PC-3 (cell line): ENCODE measurements at regions not wholly inside any gene's neighbourhood (a gene's known extent, or its start where the extent isn't known, plus 50 kb on each side); places are given as distances from the start of the nearest gene placed in this dataset.

Source experiments
- ATAC-seq: fragments of 200-7000 bp; cut with Tn5 transposase; 2 replicates; pipeline ENCODE4 v1.9.1; 2020; ENCODE audit warnings: mild to moderate bottlenecking, moderate library complexity
- BruUV-seq: library from RNA; stranded (reverse); fragments of 400-500 nt; replicated peaks from 2 replicates; lab custom pipeline; 2021; lab: Mats Ljungman, UMichigan
- CTCF ChIA-PET: fragments of 300-600 bp; sonication (Branson Sonifier 250); formaldehyde crosslinking; loops from one replicate; lab custom pipeline; 2022; ENCODE audit warnings: antibody characterized with exemption; lab: Charles Lee
- POLR2A ChIA-PET: fragments of 300-600 bp; sonication (Branson Sonifier 250); formaldehyde crosslinking; loops from one replicate; lab custom pipeline; 2022; ENCODE audit warnings: antibody characterized with exemption; ENCODE audit not compliant: unreplicated experiment; lab: Charles Lee
- DNase-seq: peaks from one replicate; pipeline ENCODE4 v3.0.0-alpha.2; 2015
- H2AFZ ChIP-seq: fragments of 300-600 bp; sonication (generic); 2 replicates; pipeline ENCODE4 v1.6.0; 2016; ENCODE audit warnings: antibody characterized with exemption, low read length
- H3F3A ChIP-seq: fragments of 300-600 bp; sonication (generic); one replicate; pipeline ENCODE4 v1.6.0; 2017; ENCODE audit warnings: antibody characterized with exemption, low read length, control low read depth, mild to moderate bottlenecking; ENCODE audit not compliant: unreplicated experiment
- H3K27ac ChIP-seq: fragments of 300-600 bp; sonication (generic); 2 replicates; pipeline ENCODE4 v1.5.1; 2016; ENCODE audit warnings: mild to moderate bottlenecking, low read length
- H3K27me3 ChIP-seq: fragments of 300-600 bp; sonication (generic); 2 replicates; pipeline ENCODE4 v1.6.1; 2016; ENCODE audit warnings: low read length, mixed read lengths
- H3K36me3 ChIP-seq: fragments of 300-600 bp; sonication (generic); 2 replicates; pipeline ENCODE4 v1.6.1; 2016; ENCODE audit warnings: low read depth, mixed run types, low read length, mixed read lengths
- H3K4me1 ChIP-seq: fragments of 300-600 bp; sonication (generic); 2 replicates; pipeline ENCODE4 v1.5.1; 2016; ENCODE audit warnings: low read length; ENCODE audit not compliant: insufficient read depth
- H3K4me2 ChIP-seq: fragments of 300-600 bp; sonication (generic); 2 replicates; pipeline ENCODE4 v1.6.0; 2016; ENCODE audit warnings: low read length
- H3K4me3 ChIP-seq: fragments of 300-600 bp; sonication (generic); 2 replicates; pipeline ENCODE4 v1.5.1; 2016; ENCODE audit warnings: mild to moderate bottlenecking, low read length, mixed read lengths
- H3K79me2 ChIP-seq: fragments of 300-600 bp; sonication (generic); 2 replicates; pipeline ENCODE4 v1.6.1; 2017; ENCODE audit warnings: low read length, mixed read lengths
- H3K9ac ChIP-seq: fragments of 300-600 bp; sonication (generic); 2 replicates; pipeline ENCODE4 v1.6.0; 2016; ENCODE audit warnings: mild to moderate bottlenecking, low read length
- H3K9me2 ChIP-seq: fragments of 300-600 bp; sonication (generic); replicated peaks from 2 replicates; pipeline ENCODE4 v1.6.1; 2016; ENCODE audit warnings: mixed run types, low read length, mixed read lengths
- H3K9me3 ChIP-seq: fragments of 300-600 bp; sonication (generic); 2 replicates; pipeline ENCODE4 v1.6.1; 2016; ENCODE audit warnings: low read length, mixed read lengths
- H4K20me1 ChIP-seq: fragments of 300-600 bp; sonication (generic); 2 replicates; pipeline ENCODE4 v1.6.1; 2016; ENCODE audit warnings: low read length, mixed read lengths
- EZH2 ChIP-seq: fragments of 300-600 bp; sonication (generic); IDR thresholded peaks from one replicate; pipeline ENCODE4 v1.6.1; 2017; ENCODE audit warnings: antibody characterized with exemption, mild to moderate bottlenecking, low read length; ENCODE audit not compliant: unreplicated experiment
- EZH2phosphoT487 ChIP-seq: fragments of 300-600 bp; sonication (generic); IDR thresholded peaks from 2 replicates; pipeline ENCODE4 v1.6.1; 2018; ENCODE audit warnings: mild to moderate bottlenecking, antibody characterized with exemption, low read length, borderline replicate concordance
- intact Hi-C: fragments of 100-400 bp; cut with micrococcal nuclease; formaldehyde crosslinking; loops from 2 replicates; pipeline ENCODE4 v1.9.0; 2023
- TF ChIP-seq, protein P1 (sequence below): fragments of 300-600 bp; sonication (generic); conservative IDR thresholded peaks from 2 replicates; pipeline ENCODE4 v1.5.1; 2017; ENCODE audit warnings: antibody characterized with exemption, low read depth, mild to moderate bottlenecking, low read length

DNA sequence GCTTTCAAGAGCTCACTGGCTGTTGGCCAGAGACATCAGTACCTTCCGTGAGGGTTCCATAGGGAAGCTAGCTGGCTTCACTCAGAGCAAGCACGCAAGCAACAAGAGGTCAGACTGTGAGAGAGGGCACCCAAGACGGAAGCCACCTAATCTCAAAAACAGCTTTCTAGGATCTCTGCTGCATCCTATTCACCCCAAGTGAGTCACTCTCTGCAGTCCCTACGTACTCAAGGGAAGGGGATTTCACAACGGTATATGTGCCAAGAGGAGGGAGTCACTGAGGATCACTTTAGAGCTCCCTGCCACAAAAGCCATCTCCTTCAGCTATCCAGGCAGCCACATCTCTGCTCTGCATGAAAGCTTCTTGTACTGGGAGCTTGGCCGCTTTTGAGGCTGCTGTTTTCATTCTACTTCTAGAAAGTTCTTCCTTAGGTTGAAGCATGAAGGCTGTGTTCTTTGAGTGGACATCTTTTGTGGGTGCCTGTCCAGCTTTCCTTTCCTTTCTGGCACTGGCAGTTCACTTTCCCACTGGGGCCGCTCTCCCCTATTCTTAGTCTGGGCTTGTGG lies 249.5 kb downstream of the MAN2A1 start:
- DNase-seq = peak; percentile 77
- TF ChIP-seq, protein P1, sequence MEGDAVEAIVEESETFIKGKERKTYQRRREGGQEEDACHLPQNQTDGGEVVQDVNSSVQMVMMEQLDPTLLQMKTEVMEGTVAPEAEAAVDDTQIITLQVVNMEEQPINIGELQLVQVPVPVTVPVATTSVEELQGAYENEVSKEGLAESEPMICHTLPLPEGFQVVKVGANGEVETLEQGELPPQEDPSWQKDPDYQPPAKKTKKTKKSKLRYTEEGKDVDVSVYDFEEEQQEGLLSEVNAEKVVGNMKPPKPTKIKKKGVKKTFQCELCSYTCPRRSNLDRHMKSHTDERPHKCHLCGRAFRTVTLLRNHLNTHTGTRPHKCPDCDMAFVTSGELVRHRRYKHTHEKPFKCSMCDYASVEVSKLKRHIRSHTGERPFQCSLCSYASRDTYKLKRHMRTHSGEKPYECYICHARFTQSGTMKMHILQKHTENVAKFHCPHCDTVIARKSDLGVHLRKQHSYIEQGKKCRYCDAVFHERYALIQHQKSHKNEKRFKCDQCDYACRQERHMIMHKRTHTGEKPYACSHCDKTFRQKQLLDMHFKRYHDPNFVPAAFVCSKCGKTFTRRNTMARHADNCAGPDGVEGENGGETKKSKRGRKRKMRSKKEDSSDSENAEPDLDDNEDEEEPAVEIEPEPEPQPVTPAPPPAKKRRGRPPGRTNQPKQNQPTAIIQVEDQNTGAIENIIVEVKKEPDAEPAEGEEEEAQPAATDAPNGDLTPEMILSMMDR = no peak
- TF ChIP-seq EZH2 = no peak
- TF ChIP-seq EZH2phosphoT487 = no peak
- Histone ChIP-seq H3K27ac (peak overlapping the region; percentile 29), H3K4me1 (peaks cover 22% of the 10 kb centered on the region), H4K20me1 (no peaks in the 10 kb centered on the region), H3K9me2 (no peaks in the 10 kb centered on the region), H3F3A (no peaks in the 10 kb centered on the region), H3K79me2 (no peaks in the 10 kb centered on the region), H3K4me2 (no peak overlapping the region), H3K36me3 (no peaks in the 10 kb centered on the region), H3K27me3 (no peaks in the 10 kb centered on the region), H3K9ac (no peak overlapping the region), H3K4me3 (no peak overlapping the region), H3K9me3 (no peaks in the 10 kb centered on the region), H2AFZ (no peak overlapping the region)
- intact Hi-C loops = no loop called here
- ATAC-seq = peak; percentile 45; the same call in 1 of the 2 replicates
- no TSS peak for BruUV-seq
- ChIA-PET POLR2A (no interaction called here), CTCF (no interaction called here)

DNA sequence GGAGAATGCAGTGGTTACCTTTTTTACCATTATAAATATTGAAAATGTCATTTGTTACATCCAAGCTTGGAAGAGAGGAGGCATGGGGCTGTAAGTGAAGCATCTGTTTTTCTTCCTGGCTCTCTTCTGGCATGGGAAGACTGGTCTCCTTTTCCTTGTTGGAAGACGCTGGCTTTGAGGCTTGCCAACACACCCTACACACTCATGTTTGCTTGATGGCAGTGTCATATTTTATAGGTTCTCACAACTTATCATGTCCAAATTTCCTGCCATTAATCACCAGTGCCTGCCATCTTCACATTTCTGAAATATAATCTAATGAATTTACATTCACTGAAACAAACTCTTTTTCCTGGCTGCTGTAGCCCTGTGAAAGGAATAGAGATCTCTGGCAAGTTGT lies 252.9 kb downstream of the MAN2A1 start:
- H3K27ac ChIP-seq = 0 out of 2 replicates have a peak overlapping the region, but pooled peaks have one; percentile 6
- peaks cover 32% of the 10 kb centered on the region for H3K4me1 ChIP-seq
- no peak overlapping the region for H2AFZ ChIP-seq
- no TSS peak for BruUV-seq
- no peaks in the 10 kb centered on the region for H3K9me3 ChIP-seq
- no peaks in the 10 kb centered on the region for H3K36me3 ChIP-seq
- ATAC-seq (peak; percentile 87), DNase-seq (peak; percentile 54)
- ChIA-PET POLR2A (no interaction called here), CTCF (interaction anchor here (0.6 kb wide), 1 partner anchor 1422 kb away, joined by 3 read pairs; no protein-coding TSS in a partner anchor)
- TF ChIP-seq, protein P1 = no peak
- TF ChIP-seq EZH2 = no peak
- no peak for TF ChIP-seq EZH2phosphoT487
- H3F3A ChIP-seq = no peaks in the 10 kb centered on the region
- H3K4me2 ChIP-seq = no peak overlapping the region
- H3K4me3 ChIP-seq = no peak overlapping the region
- no peaks in the 10 kb centered on the region for H4K20me1 ChIP-seq
- H3K9me2 ChIP-seq = no peaks in the 10 kb centered on the region
- no peak overlapping the region for H3K9ac ChIP-seq
- H3K27me3 ChIP-seq = no peaks in the 10 kb centered on the region
- intact Hi-C loops = loop anchor here (5.0 kb wide), 1 partner anchor 115 kb away; no protein-coding TSS in a partner anchor
- H3K79me2 ChIP-seq = no peaks in the 10 kb centered on the region

DNA sequence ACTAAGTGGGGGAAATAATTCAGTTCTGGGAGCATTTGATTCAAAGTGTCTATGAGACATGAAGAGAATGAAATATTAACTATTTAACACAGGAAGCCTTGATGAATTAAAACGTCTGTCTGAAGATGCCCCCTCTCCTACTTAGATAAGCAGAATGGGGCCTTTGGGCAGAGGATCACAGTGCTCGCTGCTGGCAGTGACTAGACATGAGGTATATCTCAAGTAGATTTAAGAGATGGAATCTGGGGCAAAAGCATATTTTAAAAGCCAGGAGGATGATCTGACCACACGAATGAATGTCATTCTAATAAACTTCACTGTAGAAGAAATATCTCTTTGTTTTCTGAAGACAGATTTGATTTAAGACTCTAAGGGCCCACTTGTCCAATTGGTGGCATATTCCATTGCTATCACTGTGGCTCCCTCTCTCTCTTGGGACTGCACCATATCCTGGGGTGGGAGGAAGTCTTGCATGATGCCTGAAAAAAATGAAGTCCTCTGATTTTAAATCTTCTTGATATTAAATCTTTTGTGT lies 254.0 kb downstream of the MAN2A1 start:
- DNase-seq (no peak), ATAC-seq (no peak)
- Histone ChIP-seq H3K4me2 (no peak overlapping the region), H3K9ac (no peak overlapping the region), H3K9me3 (no peaks in the 10 kb centered on the region), H3K36me3 (no peaks in the 10 kb centered on the region), H3F3A (no peaks in the 10 kb centered on the region), H4K20me1 (no peaks in the 10 kb centered on the region), H3K4me3 (no peak overlapping the region), H3K4me1 (peaks cover 30% of the 10 kb centered on the region), H3K9me2 (no peaks in the 10 kb centered on the region), H3K79me2 (no peaks in the 10 kb centered on the region), H3K27ac (no peak overlapping the region), H3K27me3 (no peaks in the 10 kb centered on the region), H2AFZ (no peak overlapping the region)
- intact Hi-C loops = loop anchor here (5.0 kb wide), 1 partner anchor 116 kb away; no protein-coding TSS in a partner anchor
- ChIA-PET POLR2A (no interaction called here), CTCF (no interaction called here)
- BruUV-seq = no TSS peak
- TF ChIP-seq EZH2phosphoT487 = no peak
- TF ChIP-seq, protein P1 = no peak
- no peak for TF ChIP-seq EZH2
